Fibroblast of lung (primary cell): ENCODE measurements at regions not wholly inside any gene's neighbourhood (a gene's known extent, or its start where the extent isn't known, plus 50 kb on each side); places are given as distances from the start of the nearest gene placed in this dataset.

ENCODE experiments used
- EZH2 ChIP-seq: IDR thresholded peaks from 2 replicates; pipeline ENCODE4 v1.5.1; 2012; ENCODE audit warnings: low read length, control low read depth, mild to moderate bottlenecking; ENCODE audit errors: missing control alignments
- TF ChIP-seq, protein P1 (sequence below), 2 donors: IDR thresholded peaks in 1 of 2; conservative IDR thresholded peaks in 1 of 2; 1 replicate in 1 of 2; 2 replicates in 1 of 2; pipeline ENCODE4 v1.5.1; 2011 to 2012; ENCODE audit warnings: low read length in 2 of 2, control low read depth in 1 of 2, inconsistent platforms in 1 of 2, low read depth in 1 of 2, mild to moderate bottlenecking in 1 of 2

DNA sequence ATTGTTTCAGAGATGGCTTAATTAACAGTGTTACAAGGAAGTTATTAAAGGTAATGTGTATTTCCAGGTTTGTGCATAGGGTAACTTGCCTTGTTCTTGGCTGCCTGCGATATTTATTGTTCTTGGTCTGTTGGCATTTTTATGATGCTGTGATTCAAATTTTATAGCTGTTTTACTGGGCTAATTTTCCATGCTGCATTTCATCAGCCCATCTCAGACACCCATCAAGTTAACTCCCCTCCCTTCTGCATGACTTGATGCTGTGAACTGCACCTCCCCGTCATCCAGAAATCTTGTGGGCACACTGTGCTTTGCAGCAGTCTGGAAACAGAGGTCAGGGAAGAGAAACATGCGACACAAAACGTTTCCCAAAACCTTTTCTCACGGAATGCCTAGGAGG is 1049.2 kb downstream of the AACS start:
- TF ChIP-seq, protein P1, sequence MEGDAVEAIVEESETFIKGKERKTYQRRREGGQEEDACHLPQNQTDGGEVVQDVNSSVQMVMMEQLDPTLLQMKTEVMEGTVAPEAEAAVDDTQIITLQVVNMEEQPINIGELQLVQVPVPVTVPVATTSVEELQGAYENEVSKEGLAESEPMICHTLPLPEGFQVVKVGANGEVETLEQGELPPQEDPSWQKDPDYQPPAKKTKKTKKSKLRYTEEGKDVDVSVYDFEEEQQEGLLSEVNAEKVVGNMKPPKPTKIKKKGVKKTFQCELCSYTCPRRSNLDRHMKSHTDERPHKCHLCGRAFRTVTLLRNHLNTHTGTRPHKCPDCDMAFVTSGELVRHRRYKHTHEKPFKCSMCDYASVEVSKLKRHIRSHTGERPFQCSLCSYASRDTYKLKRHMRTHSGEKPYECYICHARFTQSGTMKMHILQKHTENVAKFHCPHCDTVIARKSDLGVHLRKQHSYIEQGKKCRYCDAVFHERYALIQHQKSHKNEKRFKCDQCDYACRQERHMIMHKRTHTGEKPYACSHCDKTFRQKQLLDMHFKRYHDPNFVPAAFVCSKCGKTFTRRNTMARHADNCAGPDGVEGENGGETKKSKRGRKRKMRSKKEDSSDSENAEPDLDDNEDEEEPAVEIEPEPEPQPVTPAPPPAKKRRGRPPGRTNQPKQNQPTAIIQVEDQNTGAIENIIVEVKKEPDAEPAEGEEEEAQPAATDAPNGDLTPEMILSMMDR (conservative IDR thresholded peaks at IDR 0.05 in 1 of 2, IDR thresholded peaks at IDR 0.05 in 1 of 2; ENCODE audit: low read depth in 1 of 2, low read length in 2 of 2), result no peak
- TF ChIP-seq EZH2, result no peak
